AG04450 (cell line): ENCODE measurements at regions not wholly inside any gene's neighbourhood (a gene's known extent, or its start where the extent isn't known, plus 50 kb on each side); places are given as distances from the start of the nearest gene placed in this dataset.

Experiments used
- CTCF ChIA-PET: fragments of 300-600, 350-600 bp; formaldehyde crosslinking; extraction: SDS; loops from one replicate; lab custom pipeline; 2022; ENCODE audit warnings: antibody characterized with exemption, inconsistent platforms; lab: Charles Lee
- POLR2A ChIA-PET: fragments of 350-600 bp; formaldehyde crosslinking; extraction: SDS; loops from one replicate; lab custom pipeline; 2021; ENCODE audit warnings: antibody characterized with exemption, inconsistent platforms; lab: Yijun Ruan, JAX
- DNase-seq: peaks from one replicate; pipeline ENCODE4 v3.0.0-alpha.2; 2011; ENCODE audit warnings: low read depth, low spot score
- H3K27ac ChIP-seq: one replicate; pipeline ENCODE4 v1.5.1; 2012; ENCODE audit warnings: low read depth, low read length, control low read depth
- H3K27me3 ChIP-seq: one replicate; pipeline ENCODE4 v1.6.0; 2012; ENCODE audit warnings: low read length; ENCODE audit not compliant: control insufficient read depth, insufficient read depth
- H3K4me3 ChIP-seq: 2 replicates; pipeline ENCODE4 v1.5.1; 2011; ENCODE audit warnings: mild to moderate bottlenecking, low read depth, low read length, control low read depth
- H3K9me3 ChIP-seq: 2 replicates; pipeline ENCODE4 v1.5.1; 2012; ENCODE audit warnings: low read length; ENCODE audit not compliant: control insufficient read depth, insufficient read depth
- CTCF ChIP-seq: IDR thresholded peaks from 2 replicates; pipeline ENCODE4 v1.5.1; 2011; ENCODE audit warnings: low read depth, low read length, control low read depth, inconsistent platforms

GRCh38 chr6:113586413-113587077 is 270.6 kb upstream of the MARCKS start:
- Histone ChIP-seq H3K27ac (no peak overlapping the region), H3K27me3 (no peaks in the 10 kb centered on the region), H3K4me3 (no peak overlapping the region), H3K9me3 (no peaks in the 10 kb centered on the region)
- no peak for TF ChIP-seq CTCF
- POLR2A ChIA-PET = interaction anchor here (0.5 to 1.2 kb wide), 2 partner anchors 269 to 272 kb away, joined by 3 read pairs; no protein-coding TSS in a partner anchor
- CTCF ChIA-PET = interaction anchor here (0.7 kb wide), 1 partner anchor 98 kb away, joined by 5 read pairs; no protein-coding TSS in a partner anchor
- no peak for DNase-seq

- ChIA-PET CTCF (no interaction called here), POLR2A (interaction anchor here (1.2 kb wide), 1 partner anchor 272 kb away, joined by 3 read pairs; no protein-coding TSS in a partner anchor)
- no peak for TF ChIP-seq CTCF
- Histone ChIP-seq H3K27me3 (no peaks in the 10 kb centered on the region), H3K9me3 (no peaks in the 10 kb centered on the region), H3K27ac (no peak overlapping the region), H3K4me3 (no peak overlapping the region)
- no peak for DNase-seq
Measured at GRCh38 chr6:113587078-113587699, 270.0 kb upstream of the MARCKS start.

- H3K27me3 ChIP-seq = no peaks in the 10 kb centered on the region
- H3K9me3 ChIP-seq = no peaks in the 10 kb centered on the region
- ChIA-PET CTCF (no interaction called here), POLR2A (no interaction called here)
- DNase-seq = no peak
- no peak overlapping the region for H3K27ac ChIP-seq
- TF ChIP-seq CTCF = no peak
- H3K4me3 ChIP-seq = no peak overlapping the region
Measured at GRCh38 chr6:113588646-113589045, 268.5 kb upstream of the MARCKS start.

GRCh38 chr6:113591896-113592827 is 265.0 kb upstream of the MARCKS start:
- no peak overlapping the region for H3K27ac ChIP-seq
- POLR2A ChIA-PET = no interaction called here
- no peak overlapping the region for H3K4me3 ChIP-seq
- no peaks in the 10 kb centered on the region for H3K27me3 ChIP-seq
- no peaks in the 10 kb centered on the region for H3K9me3 ChIP-seq
- CTCF ChIA-PET = interaction anchor here (0.8 kb wide), 1 partner anchor 312 kb away, joined by 3 read pairs; no protein-coding TSS in a partner anchor
- no peak for TF ChIP-seq CTCF
- DNase-seq = no peak
